ENCODE measurements at regions not wholly inside any gene's neighbourhood (a gene's known extent, or its start where the extent isn't known, plus 50 kb on each side); places are given as distances from the start of the nearest gene placed in this dataset.
"Not testable (repeated sequence)": the region's sequence is repeated elsewhere in the genome, so short reads cannot be mapped to it uniquely, and the experiment has no call there.

- DNase-seq: no peak
These were observed 251.2 kb upstream of the SGCG start for GRCh38 chr13:22929381-22930126.

- DNase-seq: no peak
These were observed 249.2 kb upstream of the SGCG start for GRCh38 chr13:22931576-22931975.

DNA sequence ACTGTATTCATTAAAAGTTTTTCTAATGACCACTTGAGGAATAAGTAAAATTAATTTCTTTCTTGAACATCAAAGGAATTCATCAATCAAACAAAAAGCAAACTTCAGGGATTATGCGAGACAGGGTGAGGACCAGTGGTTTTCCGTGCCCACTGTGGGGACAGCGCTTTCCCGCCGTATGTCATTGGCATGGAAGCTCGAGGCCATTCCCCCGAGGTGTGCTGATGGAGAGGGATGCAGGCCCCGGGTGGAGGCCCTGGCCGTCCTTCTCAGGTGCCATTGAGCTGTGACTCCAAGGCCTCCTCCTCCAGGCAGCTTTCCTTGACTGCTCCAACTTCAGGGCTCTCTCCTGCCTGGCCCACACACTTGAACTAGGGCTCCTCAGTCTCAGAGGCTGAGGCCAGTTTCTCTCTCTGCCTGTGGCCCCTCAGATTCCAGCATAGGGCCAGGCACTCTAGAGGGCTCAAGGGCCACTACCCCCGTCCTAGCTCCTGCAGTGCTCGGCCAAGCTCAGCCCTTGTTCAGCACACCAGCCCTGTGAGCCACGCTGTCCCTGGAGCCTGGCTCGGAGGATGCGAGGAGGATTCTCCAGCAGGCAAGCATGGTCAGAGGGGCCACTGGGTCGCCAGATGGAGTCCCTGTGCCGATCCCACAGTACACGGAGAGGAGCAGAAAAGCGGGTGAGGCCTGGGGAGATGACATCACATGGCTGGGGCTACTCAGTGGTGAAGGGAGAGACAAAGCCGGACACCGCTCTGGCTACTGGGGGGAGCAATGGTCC, 248.0 kb upstream of the SGCG start:
- DNase-seq: not testable (repeated sequence)

- no peak for DNase-seq
These were observed 247.1 kb upstream of the SGCG start for GRCh38 chr13:22933571-22934181.

DNA sequence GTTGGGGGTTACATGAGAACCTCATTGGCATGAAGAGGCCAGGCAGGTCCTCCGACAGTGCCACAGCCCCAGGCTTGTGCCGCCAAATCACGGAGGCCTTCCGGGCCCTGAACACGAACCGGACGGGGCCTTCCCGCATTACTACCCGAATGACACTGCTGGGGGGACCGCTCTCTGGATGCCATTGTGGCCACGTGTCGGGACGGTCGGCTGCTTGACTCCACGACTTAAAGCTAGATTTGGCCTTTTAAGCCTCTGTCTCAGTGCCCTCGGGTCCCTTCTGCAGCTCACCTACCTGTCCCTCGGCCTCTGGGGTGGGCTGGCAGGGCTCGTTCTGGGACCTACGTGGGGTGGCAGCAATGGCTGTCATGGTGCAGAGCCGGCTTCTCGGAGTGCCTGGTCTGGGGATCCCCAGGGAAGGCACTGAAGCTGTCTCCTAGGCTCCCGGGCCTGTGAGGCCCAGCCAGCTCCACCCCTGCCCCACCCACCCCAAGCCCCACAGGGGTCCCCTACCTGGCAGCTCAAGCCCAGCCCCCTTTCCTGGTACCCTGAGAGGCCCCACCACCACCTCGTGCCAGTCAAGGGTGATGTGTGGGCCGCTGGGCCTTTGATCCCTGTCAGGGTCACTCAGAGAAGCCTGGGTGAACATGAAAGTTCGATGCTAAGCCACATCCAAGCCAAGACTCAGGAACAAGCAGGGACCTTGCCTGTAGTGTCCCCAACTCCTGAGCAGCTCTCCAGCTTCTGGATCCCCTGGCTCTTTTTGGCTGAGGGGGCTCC, 245.8 kb upstream of the SGCG start:
- DNase-seq: no peak

DNA sequence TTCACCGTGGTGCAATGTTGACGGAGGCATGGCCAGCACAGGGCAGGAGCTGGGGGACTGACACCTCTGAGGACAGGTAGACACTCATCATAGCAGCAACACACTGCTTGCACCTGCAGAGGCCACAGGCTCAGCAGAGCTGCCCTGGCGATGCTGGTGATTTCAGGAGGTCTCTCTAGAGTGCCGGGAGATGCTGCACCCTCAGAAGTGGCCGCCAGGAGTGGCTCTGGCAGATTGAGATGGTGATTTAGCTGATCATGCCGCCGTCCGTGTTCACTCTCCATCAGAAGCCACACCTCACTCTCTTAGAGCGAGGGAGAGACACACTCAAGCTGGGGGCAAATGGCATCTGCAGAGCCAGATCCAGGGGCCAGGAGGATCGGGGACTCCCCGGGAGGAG, 244.6 kb upstream of the SGCG start:
- DNase-seq: no peak

- DNase-seq: no peak
These were observed 243.5 kb upstream of the SGCG start for GRCh38 chr13:22937241-22937640.

DNA sequence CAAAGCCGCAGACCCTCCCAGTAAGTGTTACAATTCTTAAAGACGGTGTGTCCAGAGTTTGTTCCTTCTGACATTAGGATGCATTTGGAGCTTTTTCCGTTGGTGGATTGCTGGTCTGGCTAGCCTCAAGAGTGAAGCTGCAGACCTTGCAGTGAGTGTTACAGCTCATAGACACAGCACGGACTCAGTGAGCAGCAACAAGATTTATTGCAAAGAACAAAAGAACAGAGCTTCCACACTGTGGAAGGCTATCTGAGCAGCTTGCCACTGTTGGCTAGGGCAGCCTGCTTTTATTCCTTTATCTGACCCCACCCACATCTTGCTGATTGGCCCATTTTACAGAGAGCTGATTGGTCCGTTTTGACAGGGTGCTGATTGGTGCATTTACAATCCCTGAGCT, 242.8 kb upstream of the SGCG start:
- DNase-seq: no peak

- no peak for DNase-seq
These were observed 242.2 kb upstream of the SGCG start for GRCh38 chr13:22938576-22938975.

GRCh38 chr13:22939157-22939556, 241.6 kb upstream of the SGCG start:
- DNase-seq: no peak

DNA sequence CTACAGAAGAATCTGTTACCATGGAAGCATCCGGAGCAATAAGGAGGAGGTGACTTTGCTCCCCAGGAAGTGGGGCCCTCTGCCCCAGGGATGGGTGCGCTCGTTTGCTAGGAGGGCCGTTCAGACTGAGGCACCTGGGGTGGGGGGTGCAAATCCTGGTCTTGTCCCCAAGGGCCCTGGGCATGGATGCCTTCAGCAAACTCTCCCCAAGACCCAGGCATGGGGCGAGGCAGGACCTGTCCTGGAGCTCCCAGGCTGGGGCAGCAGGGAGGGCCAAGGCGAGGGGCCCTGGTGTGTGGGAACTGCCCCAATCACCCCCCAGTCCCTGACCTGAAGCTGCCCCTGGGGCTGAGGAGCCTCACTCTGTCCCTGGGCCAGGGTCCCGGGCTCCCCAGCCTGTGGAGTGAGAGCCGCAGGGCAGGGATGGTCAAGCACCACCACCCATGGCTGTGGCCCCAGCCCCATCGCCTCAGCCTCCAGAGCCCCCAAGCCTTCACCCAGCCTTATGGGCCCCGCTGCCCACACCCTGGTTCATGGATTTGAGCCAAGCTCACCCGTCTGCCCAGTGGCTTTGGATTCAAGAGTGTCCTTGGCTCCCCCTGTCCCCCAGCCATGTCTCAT, 240.6 kb upstream of the SGCG start:
- DNase-seq: no peak

DNA sequence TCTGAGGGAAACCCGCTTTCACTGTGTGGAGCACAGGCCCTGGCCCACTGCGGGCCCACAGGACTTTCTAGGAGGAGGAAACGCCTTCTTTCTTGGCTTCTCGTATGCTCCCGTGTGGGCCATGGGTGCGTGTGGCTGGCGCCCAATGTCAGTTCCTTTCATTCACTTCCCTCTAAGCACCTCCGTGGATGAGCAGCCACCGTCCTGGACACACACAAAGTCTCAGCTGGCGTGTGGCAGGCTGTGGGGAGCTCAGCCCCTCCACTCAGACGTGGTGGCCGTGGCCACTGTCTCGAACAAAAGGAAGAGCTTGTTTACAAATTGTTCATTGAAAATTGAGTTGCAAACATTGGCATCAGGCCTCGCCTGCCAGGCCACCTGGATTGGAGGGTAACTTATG, 240.0 kb upstream of the SGCG start:
- DNase-seq: no peak

GRCh38 chr13:22941495-22941894, 239.3 kb upstream of the SGCG start:
- not testable (repeated sequence) for DNase-seq

DNA sequence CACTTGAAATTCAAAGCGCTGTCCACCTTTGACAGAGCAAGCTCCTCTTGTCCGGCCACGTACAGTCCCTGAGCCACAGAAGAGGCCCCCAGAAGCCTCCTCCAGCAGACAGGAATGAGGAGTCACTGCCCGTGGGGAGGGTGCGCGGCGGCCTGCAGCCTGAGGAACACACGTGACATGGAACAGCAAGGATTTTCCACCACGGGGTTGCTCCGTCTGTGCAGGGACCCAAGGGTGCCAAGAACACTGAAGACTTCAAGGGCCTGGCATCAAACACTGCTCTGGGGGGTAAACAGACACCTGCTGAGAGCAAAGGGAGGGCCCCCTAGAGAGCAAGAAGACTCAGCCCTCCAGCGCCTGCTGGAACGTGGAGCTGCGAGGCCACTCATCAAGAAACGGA, 237.9 kb upstream of the SGCG start:
- not testable (repeated sequence) for DNase-seq

DNA sequence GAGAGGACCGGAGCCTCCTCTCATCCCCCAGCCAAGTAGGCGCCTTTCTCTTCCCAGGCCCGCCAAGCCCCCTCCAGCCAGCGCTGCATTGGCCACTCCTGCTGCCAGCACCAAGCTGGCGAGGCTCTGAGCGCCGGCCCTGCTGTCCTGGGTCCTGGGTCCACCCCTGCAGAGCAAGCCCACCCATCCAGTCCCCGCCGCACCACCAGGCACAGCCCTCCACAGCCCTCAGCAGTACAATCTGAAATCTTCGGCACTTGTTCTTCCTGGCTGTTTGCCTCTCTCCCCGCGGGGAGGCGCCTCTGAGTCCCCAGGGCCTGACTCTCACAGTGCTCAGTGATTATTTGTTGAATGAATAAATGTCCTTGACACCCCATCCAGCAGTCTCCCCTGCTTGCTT, 236.4 kb upstream of the SGCG start:
- no peak for DNase-seq

DNA sequence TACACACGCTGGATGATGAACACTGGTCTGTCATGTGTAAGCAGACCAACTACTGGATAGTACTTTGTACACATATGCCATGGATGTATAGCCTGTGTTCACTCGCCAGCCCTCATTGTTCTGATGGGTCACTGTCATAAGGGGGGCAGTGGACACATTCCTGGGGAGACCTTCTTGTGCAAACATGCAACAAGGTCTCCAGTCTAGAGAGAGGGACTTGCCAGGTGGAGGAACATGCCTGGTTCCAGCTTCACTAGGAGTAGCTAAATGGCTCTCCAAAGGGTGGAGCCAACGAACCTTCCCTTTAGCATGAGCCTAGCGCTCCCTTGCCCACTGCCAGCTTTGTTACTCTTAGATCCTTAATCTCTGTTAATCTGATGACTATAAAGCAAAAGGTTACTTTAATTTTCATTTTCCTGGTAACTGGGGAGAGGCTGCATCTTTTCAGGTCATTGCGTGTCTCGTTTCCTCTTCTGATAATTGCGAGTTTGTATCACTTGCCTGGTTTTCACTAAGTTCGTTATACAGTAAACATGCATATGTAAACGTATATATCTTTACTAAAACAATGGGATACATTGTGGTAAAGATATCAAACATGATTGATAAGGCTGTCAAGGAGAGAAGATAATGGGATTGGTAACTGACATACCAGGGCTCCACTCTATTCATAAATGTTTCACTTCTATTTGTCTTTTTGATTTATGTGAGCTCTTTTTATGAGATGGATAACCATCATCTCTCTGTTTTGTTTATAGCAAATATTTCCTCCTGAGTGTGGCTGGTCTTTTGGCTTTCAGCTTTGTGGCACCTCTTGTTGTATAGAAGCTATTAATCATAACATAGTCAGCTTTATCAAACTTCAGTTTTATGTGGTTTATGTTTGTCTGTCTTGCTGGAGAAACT, 235.2 kb upstream of the SGCG start:
- no peak for DNase-seq

GRCh38 chr13:22948421-22948820, 232.4 kb upstream of the SGCG start:
- DNase-seq: no peak

DNA sequence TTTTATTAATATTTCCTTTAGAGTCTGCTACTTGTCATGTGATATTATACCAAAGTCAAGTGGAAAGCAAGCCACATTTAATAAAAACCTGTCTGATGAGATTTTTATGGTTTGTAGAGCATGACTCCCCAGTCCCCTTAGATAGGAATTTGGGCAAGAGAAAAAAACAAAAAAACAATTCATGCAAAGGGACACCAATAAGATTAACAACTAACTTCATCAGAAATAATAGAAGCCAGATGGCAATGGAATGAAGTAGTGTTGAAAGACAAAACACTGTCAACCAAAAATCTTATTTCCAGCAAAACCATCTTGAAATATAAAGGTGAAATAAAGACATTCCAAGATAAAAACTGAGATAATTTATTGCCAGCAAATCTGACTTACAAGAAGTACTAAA, 228.8 kb upstream of the SGCG start:
- DNase-seq: not testable (repeated sequence)

- not testable (repeated sequence) for DNase-seq
These were observed 225.6 kb upstream of the SGCG start for GRCh38 chr13:22955147-22955546.

DNA sequence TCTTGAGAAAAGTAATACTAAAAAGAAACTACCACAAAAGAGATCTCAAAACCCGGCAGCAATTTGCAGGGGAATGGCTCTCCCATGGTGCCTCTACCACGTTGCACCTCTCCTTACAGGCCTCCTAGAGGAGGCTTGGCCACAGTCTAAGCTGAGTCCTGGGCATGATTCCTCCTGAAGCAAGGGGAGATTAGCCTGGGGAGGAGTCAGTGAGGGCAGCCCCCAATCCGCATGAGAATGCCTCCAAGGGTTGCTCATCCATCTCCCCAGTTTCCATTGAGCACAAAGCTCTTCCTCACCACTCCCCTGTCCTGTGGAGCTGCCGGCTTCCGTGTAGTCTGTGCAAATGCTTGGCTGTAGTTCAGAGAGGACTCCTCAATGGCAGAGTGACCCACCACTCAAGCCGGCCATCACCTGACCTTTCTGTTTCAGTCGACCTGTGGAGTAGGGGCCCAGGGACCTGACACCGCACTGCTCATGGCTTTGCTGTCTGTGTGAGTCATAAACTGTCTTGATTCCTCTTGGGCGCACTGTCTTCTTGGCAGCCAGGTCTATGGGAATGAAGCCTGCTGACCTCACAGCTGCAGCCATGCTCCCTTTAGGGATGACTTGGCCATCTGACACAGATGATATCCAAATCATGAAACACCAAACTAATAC, 224.2 kb upstream of the SGCG start:
- not testable (repeated sequence) for DNase-seq

- not testable (repeated sequence) for DNase-seq
These were observed 220.9 kb upstream of the SGCG start for GRCh38 chr13:22959859-22960258.
